Left colon (tissue), 2 donors: ENCODE measurements at regions not wholly inside any gene's neighbourhood (a gene's known extent, or its start where the extent isn't known, plus 50 kb on each side); places are given as distances from the start of the nearest gene placed in this dataset.
A peak's percentile ranks its signal among the peaks of the same experiment; 100 is the strongest.
"Not testable (repeated sequence)": the region's sequence is repeated elsewhere in the genome, so short reads cannot be mapped to it uniquely, and the experiment has no call there.

Experiments used
- ATAC-seq: fragments of 200-7000 bp; cut with Tn5 transposase; one replicate; pipeline ENCODE4 v1.9.1; 2020; ENCODE audit warnings: mild to moderate bottlenecking, moderate library complexity
- DNase-seq, 2 donors: peaks; one replicate each; pipeline ENCODE4 v3.0.0-alpha.2; 2020
- intact Hi-C, 2 donors: fragments of 100-400 bp; cut with DNase I in 1 of 2; cut with micrococcal nuclease in 1 of 2; formaldehyde crosslinking; loops; one replicate each; pipeline versions ENCODE4 v1.11.2 to v1.14.0; 2022; cut with DNase I, micrococcal nuclease
- donor health status: DM: no; HTN: no; CAD: no.
- donor health status: DM: yes; HTN: yes; CAD: no.

DNA sequence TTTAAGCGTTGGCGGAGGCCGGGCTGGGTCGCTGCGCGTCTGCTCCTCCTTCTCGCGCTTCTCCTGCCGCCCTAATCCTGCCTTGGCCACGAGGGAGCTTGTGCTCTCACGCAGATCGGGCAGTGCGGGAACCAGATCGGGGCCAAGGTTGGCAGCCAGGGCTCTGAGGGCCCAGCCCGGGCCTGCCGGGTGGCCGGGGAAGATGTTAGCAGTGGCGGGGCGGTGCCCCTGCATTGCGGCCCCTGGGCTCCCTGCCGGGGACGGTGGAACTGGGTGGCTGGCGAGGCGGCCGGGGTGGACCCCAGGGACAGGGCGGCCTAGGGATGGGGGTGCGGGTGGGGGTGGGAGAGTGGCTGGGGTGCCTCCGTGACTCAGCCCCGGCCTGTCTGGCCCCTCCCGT, 297.4 kb downstream of the CACNA1B start:
- intact Hi-C loops, DNase-seq, ATAC-seq: not testable (repeated sequence)

GRCh38 chr9:138175354-138175753, 297.8 kb downstream of the CACNA1B start:
- ATAC-seq, DNase-seq, intact Hi-C loops: not testable (repeated sequence)

DNA sequence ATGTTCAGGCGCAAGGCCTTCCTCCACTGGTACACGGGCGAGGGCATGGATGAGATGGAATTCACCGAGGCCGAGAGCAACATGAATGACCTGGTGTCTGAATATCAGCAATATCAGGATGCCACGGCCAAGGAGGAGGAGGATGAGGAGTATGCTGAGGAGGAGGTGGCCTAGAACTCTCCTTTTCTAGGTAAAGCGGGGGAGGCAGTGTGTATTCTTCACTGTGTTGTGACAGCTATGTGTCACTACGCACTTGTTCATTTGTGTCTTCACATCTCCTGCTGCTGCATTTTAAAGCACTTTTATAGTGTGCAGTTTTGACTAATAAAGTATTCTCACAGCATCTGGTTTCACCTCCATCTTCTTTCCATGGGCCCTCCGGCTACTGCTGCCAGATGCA, 299.5 kb downstream of the CACNA1B start:
- not testable (repeated sequence) for DNase-seq

GRCh38 chr9:138179003-138179402, 301.4 kb downstream of the CACNA1B start:
- not testable (repeated sequence) for DNase-seq

More for the DNA sequence above, 299.5 kb downstream of the CACNA1B start:
- ATAC-seq, intact Hi-C loops: not testable (repeated sequence)

DNA sequence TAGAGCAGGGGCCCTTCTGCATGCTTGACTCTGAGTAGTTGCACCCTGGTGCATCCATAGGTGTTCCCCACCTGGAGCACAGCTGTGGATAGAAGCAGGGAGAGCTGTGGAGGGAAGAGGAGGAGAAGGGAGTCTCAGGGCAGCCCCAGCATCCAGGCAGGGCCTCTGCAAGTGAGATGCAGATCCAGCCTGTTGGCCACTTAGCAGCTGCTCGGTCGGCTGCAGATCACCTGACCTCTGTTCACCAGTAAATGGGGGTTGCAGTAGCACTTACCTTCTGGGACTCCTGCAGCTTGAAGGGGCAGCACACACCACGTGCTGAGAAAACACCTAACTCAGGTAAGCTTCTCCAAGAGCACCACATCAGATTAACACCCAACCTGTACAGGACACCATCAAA, 302.1 kb downstream of the CACNA1B start:
- intact Hi-C loops, DNase-seq, ATAC-seq: not testable (repeated sequence)

More at GRCh38 chr9:138179003-138179402, 301.4 kb downstream of the CACNA1B start:
- ATAC-seq, intact Hi-C loops: not testable (repeated sequence)

DNA sequence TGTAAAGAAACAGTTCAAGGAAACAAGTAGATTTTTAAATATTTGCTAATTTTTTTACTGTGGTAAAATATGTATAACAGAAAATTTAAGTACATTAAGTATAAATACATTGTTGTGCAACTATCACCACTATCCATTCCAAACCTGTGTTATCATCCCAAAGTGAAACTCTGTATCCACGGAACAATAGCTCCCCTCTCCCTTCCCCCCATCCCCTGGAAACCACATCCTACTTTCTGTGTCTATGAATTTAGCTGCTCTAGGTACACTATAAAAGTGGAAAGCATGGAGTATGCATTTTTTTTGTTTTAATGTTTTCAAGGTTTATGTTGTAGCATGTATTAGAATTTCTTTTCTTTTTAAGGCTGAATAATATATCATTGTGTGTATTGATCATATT, 304.4 kb downstream of the CACNA1B start:
- ATAC-seq, intact Hi-C loops, DNase-seq: not testable (repeated sequence)

DNA sequence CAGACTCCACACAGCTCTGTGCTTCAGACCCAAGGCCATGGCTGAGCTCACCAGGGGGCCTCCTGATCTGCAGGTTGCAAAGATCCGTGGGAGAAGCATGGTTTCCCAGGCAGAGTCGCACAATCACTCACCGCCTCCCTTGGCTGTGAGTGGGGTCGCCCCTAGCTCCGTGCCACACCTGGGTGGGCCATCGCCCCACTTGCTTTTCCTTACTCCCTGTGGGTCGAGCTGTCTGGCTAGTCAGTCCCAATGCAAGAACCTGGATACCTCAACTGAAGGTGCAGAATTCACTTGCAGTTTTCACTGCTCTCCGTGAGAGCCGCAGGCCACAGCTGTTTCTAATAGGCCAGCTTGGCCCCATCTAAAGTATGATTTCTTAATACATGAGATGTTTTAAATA, 319.6 kb downstream of the CACNA1B start:
- ATAC-seq, DNase-seq, intact Hi-C loops: not testable (repeated sequence)

DNA sequence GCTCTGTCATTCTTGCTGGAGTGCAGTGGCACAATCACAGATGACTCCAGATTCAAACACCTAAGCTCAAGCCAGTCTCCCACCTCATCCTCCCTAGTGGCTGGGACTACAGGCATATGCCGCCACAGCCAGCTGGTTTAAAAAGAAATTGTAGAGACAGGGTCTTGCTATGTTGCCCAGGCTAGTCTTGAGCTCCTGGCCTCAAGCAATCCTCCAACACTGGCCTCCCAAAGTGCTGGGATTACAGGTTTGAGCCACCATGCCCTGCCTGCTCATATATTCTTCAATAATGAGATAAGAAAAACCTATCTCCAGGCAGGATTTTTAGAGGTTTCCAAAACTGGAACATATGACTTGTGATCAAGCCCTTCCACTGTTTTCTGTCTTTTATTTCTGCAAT, 321.4 kb downstream of the CACNA1B start:
- ATAC-seq, DNase-seq, intact Hi-C loops: not testable (repeated sequence)

DNA sequence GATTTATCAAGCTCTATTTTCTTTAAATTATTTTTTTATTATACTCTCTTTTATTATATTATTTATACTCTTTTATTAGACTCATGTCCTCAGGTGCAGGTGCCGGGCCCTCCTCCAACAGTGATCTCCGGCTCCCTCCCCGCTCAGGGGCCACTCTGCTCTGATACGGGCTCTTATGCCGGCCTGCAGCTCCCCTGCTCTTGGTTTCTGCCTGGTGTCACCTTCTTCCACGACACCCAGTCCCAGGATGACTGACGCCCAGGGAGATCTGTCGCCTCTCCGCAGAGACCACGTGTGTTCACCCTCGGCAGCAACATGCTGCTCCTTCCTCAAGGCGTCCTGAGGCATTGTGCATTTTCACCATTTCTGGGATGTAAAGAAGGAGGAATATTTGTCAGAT, 322.3 kb downstream of the CACNA1B start:
- ATAC-seq, DNase-seq, intact Hi-C loops: not testable (repeated sequence)

GRCh38 chr9:138200481-138201142, 323.0 kb downstream of the CACNA1B start:
- intact Hi-C loops, ATAC-seq, DNase-seq: not testable (repeated sequence)

GRCh38 chr9:138201167-138201889, 323.7 kb downstream of the CACNA1B start:
- intact Hi-C loops, DNase-seq, ATAC-seq: not testable (repeated sequence)

- intact Hi-C loops, ATAC-seq, DNase-seq: not testable (repeated sequence)
These were observed 324.5 kb downstream of the CACNA1B start for GRCh38 chr9:138202043-138202442.

- intact Hi-C loops, DNase-seq: not testable (repeated sequence)
- ATAC-seq: peak; percentile 27
These were observed 325.7 kb downstream of the CACNA1B start for GRCh38 chr9:138203304-138203703.

DNA sequence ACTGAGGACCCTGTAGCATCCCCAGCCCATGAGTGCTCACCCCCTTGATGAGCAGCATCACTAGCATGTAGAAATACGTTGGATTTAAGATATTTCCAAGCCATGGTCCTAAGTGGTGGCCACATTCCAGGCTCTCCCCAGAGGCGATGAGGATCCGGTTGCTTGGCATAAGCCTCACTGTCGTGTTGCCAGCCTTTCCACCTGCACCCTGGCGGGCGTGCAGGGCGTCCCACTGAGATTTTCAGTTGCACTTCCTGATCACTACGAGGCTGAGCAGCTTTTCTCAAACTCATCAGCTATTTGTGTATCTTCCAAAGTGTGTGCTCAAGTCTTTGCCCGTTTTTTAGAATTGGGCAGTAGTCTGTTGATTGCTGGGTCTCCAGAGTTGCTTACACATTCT, 326.3 kb downstream of the CACNA1B start:
- intact Hi-C loops, ATAC-seq, DNase-seq: not testable (repeated sequence)

- ATAC-seq, intact Hi-C loops, DNase-seq: not testable (repeated sequence)
These were observed 328.5 kb downstream of the CACNA1B start for GRCh38 chr9:138206108-138206507.

DNA sequence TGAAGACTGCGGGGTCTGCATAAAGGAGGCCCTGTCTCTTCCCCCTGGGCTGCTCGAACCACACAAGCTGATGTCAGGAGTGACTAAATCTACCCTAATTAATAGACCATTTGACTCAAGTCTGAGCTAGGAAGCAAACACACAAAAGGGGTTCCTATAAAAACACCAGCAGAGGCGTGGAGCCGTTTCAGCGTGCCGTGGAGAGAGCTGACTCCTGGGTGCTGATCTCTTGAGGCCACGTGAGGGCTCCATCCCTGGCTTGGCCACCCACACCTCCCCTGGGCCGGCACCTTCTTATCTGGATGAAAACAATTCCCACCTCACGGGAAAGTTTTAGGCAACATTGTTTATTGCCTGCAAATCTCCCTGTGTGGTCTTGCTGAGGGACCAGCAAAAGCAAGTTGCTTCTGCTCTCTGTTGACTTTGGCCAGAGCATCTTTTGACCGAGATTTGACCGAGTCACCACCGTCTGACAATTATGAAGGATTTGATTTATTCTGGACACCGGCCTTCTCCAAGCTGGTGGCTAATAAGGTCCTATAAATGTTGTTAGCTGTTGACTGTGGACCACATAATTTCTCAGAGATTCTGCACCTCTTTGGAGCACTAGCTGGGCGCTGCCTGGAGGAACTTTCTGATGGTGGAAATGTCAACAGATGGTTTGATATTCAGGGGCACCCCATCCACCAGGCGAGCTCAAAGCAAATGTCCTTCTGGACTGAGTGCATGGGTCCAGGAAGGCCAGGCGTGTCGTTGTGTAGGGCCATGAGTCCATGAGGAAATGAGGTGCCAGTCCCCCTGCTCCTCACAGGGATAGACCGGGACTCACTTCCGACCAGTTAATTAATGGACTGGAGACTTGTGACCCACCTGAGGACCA, 330.0 kb downstream of the CACNA1B start:
- DNase-seq, intact Hi-C loops, ATAC-seq: not testable (repeated sequence)

- intact Hi-C loops, DNase-seq, ATAC-seq: not testable (repeated sequence)
These were observed 331.6 kb downstream of the CACNA1B start for GRCh38 chr9:138209071-138209644.

- ATAC-seq, intact Hi-C loops, DNase-seq: not testable (repeated sequence)
These were observed 332.9 kb downstream of the CACNA1B start for GRCh38 chr9:138210388-138210986.
